Neutrophil (primary cell): ENCODE measurements at regions not wholly inside any gene's neighbourhood (a gene's known extent, or its start where the extent isn't known, plus 50 kb on each side); places are given as distances from the start of the nearest gene placed in this dataset.

Source experiments
- H3K27ac ChIP-seq: fragments of 200-600 bp; sonication (generic); 2 replicates; pipeline ENCODE4 v1.5.1; 2016; ENCODE audit warnings: mild to moderate bottlenecking, moderate library complexity
- H3K27me3 ChIP-seq: fragments of 200-600 bp; sonication (generic); 2 replicates; pipeline ENCODE4 v1.6.0; 2016; ENCODE audit warnings: mild to moderate bottlenecking
- H3K36me3 ChIP-seq: fragments of 200-600 bp; sonication (generic); 2 replicates; pipeline ENCODE4 v1.5.1; 2017
- H3K4me1 ChIP-seq, 2 experiments: fragments of 200-600 bp in 1 of 2; sonication (generic) in 1 of 2; 1 replicate in 1 of 2; 2 replicates in 1 of 2; pipeline versions ENCODE4 v1.5.1 to v1.6.1; 2013 to 2016; ENCODE audit warnings: low read depth in 1 of 2, low read length in 1 of 2, mild to moderate bottlenecking in 1 of 2, moderate library complexity in 1 of 2; ENCODE audit not compliant: control insufficient read depth in 1 of 2, insufficient read depth in 1 of 2
- H3K4me3 ChIP-seq, 2 experiments: fragments of 200-600 bp in 1 of 2; sonication (generic) in 1 of 2; 1 replicate in 1 of 2; 2 replicates in 1 of 2; pipeline ENCODE4 v1.5.1; 2013 to 2016; ENCODE audit warnings: low read depth in 1 of 2, low read length in 1 of 2, mild to moderate bottlenecking in 1 of 2, moderate library complexity in 1 of 2
- H3K9me3 ChIP-seq: fragments of 200-600 bp; sonication (generic); 2 replicates; pipeline ENCODE4 v1.5.1; 2016
- TF ChIP-seq, protein P1 (sequence below): fragments of 200-600 bp; sonication (generic); IDR thresholded peaks from 2 replicates; pipeline ENCODE4 v1.5.1; 2016; ENCODE audit warnings: antibody characterized with exemption

DNA sequence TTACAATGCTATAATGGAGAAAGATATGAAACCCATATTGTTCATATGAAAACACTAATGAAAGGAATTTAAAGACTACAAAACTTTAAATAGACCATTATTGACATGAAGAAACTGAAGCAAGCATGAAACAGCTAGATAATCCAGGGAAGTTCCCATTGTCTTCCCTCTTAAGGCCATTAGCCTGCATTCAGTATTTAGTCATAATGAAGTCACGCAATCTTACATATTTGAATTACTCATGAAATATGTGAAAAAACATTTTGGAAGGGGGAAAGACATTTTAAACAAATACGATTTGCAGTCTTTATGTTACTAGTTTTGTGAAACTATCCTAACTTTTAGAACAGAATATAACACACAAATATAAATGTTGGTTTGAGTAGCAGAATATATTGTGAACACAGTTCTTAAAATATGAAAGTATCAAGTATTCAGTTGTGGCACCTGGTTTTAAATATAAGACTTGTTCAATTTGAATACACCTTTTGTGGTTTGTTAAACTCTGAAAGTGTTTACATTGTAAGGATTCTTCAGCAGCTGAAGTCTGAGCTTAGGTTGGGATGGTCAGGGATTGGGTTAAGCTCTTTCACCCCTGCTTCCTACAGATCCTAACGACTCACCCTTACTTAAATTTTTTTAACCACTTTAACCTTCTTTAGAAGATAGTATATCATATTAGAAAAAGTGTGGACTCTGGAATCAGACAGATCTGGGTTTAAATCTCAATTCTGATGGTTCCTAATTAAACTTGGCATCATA, 500.3 kb upstream of the TENM4 start:
- no peaks in the 10 kb centered on the region for H3K9me3 ChIP-seq
- no peak overlapping the region for H3K4me3 ChIP-seq
- H3K4me1 ChIP-seq = no peaks in the 10 kb centered on the region
- H3K36me3 ChIP-seq = no peaks in the 10 kb centered on the region
- TF ChIP-seq, protein P1, sequence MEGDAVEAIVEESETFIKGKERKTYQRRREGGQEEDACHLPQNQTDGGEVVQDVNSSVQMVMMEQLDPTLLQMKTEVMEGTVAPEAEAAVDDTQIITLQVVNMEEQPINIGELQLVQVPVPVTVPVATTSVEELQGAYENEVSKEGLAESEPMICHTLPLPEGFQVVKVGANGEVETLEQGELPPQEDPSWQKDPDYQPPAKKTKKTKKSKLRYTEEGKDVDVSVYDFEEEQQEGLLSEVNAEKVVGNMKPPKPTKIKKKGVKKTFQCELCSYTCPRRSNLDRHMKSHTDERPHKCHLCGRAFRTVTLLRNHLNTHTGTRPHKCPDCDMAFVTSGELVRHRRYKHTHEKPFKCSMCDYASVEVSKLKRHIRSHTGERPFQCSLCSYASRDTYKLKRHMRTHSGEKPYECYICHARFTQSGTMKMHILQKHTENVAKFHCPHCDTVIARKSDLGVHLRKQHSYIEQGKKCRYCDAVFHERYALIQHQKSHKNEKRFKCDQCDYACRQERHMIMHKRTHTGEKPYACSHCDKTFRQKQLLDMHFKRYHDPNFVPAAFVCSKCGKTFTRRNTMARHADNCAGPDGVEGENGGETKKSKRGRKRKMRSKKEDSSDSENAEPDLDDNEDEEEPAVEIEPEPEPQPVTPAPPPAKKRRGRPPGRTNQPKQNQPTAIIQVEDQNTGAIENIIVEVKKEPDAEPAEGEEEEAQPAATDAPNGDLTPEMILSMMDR = no peak
- H3K27ac ChIP-seq = no peak overlapping the region
- no peaks in the 10 kb centered on the region for H3K27me3 ChIP-seq

DNA sequence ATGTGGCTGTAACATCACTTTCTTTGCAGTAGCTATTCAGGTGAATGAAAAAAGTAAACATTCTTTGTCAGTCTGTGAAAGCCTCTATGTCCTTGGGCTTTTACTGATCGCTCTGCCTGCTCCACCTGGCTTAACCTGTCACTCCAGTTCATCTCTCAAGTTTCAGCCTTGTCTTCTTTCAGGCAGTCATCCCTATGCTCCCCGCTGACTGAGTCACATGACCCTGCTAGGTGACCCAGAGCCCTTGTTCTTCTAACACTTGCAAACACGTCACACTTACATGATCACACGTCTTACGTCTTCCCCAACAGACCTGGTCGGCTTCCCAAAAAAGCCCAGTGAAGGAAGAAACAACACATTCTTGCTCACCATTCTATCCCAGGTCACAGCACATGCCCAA, 499.3 kb upstream of the TENM4 start:
- H3K4me1 ChIP-seq = no peaks in the 10 kb centered on the region
- H3K27me3 ChIP-seq = no peaks in the 10 kb centered on the region
- H3K27ac ChIP-seq = no peak overlapping the region
- no peak overlapping the region for H3K4me3 ChIP-seq
- no peaks in the 10 kb centered on the region for H3K9me3 ChIP-seq
- no peaks in the 10 kb centered on the region for H3K36me3 ChIP-seq
- TF ChIP-seq, protein P1 = no peak

DNA sequence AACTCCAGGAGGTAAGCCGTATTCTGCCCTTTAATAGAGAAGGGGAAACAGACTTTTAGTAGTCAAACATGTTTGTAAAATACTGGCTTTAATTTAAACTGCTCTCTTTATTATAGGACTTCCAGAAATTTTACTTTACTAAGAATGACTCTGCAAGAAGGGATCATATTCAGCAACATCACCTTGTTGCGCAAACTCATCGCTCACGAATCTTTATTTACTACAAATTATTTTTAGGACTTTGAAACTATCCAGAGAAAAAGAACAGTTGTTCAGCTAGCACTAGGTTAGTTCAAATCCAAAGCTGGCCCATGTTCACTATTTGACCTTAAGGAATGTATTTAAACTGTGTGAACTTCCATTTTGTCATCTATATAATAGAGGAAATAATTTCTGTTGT, 498.3 kb upstream of the TENM4 start:
- H3K27me3 ChIP-seq = no peaks in the 10 kb centered on the region
- no peaks in the 10 kb centered on the region for H3K36me3 ChIP-seq
- H3K9me3 ChIP-seq = no peaks in the 10 kb centered on the region

DNA sequence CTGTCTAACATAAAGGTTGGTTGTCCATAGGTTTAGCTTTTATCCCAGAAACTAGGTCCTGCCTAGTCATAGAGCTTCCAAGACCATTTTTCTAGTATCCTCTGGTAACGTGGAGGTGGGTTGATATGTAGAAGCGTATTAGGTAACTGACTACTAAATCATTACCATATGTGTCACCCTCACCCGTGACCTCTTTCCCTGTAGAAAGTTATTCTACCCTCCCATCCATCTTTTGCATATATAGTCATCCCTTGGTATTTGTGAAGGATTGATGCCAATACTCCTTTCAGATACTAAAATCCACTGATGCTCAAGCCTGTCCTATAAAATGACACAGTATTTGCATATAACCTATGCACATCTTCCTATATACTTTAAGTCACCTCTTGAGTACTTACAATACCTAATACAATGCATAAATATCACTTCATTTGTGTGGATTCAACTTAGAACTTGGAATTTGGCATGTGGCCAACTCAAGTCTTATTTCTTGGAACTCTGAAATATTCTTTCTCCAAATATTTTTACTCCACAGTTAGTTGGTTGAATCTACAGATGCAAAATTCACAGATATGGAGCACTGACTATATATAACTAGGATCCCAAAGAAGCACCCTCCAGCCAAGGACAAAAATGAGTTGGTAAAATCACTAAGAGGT, 497.0 kb upstream of the TENM4 start:
- TF ChIP-seq, protein P1 = no peak
- no peak overlapping the region for H3K4me3 ChIP-seq
- H3K36me3 ChIP-seq = no peaks in the 10 kb centered on the region
- H3K27ac ChIP-seq = no peak overlapping the region
- H3K27me3 ChIP-seq = no peaks in the 10 kb centered on the region
- H3K4me1 ChIP-seq = no peaks in the 10 kb centered on the region
- H3K9me3 ChIP-seq = no peaks in the 10 kb centered on the region

More for the DNA sequence above, 498.3 kb upstream of the TENM4 start:
- Histone ChIP-seq H3K4me1 (no peaks in the 10 kb centered on the region), H3K27ac (no peak overlapping the region), H3K4me3 (no peak overlapping the region)
- TF ChIP-seq, protein P1 = no peak

DNA sequence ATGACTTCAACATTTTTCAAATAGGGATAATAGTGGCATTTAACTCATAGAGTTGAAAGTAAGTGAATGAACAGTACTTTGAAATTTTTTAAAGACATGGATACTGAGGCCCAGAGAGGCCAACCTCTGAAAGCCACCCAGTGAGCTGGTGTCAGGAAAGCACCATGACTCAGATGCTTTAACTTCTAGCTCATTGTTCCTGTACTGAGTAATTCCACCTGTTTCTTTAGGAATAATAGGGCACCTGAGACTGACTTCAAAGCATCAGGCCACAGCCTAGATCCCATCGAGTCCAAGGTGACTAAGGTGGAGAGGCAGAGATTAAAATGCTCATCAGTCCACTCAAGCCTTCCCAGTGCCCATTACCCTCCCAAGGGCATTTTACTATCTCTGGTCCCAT, 491.8 kb upstream of the TENM4 start:
- TF ChIP-seq, protein P1 = no peak
- H3K27ac ChIP-seq = no peak overlapping the region
- H3K9me3 ChIP-seq = no peaks in the 10 kb centered on the region
- no peaks in the 10 kb centered on the region for H3K4me1 ChIP-seq
- no peak overlapping the region for H3K4me3 ChIP-seq
- H3K36me3 ChIP-seq = no peaks in the 10 kb centered on the region
- H3K27me3 ChIP-seq = no peaks in the 10 kb centered on the region
